ENCODE measurements at regions not wholly inside any gene's neighbourhood (a gene's known extent, or its start where the extent isn't known, plus 50 kb on each side); places are given as distances from the start of the nearest gene placed in this dataset.

GRCh38 chr16:85511938-85512807, 100.9 kb upstream of the GSE1 start:
- TF ChIP-seq CTCF (IDR thresholded peaks at IDR 0.05; ENCODE audit: low read depth, low read length) (no peak), EZH2phosphoT487 (IDR thresholded peaks at IDR 0.05; ENCODE audit: low read depth) (no peak)
